Glutamatergic neuron (in vitro differentiated cells): ENCODE measurements at regions not wholly inside any gene's neighbourhood (a gene's known extent, or its start where the extent isn't known, plus 50 kb on each side); places are given as distances from the start of the nearest gene placed in this dataset.

Source experiments
- DNase-seq: peaks from one replicate; pipeline ENCODE4 v3.0.0; 2022
- H3K27ac Mint-ChIP-seq: one replicate; pipeline ENCODE4 v1.8.0; 2020; ENCODE audit warnings: mild to moderate bottlenecking, mixed read lengths, inconsistent platforms; ENCODE audit not compliant: unreplicated experiment
- H3K27me3 Mint-ChIP-seq: one replicate; pipeline ENCODE4 v1.8.0; 2020; ENCODE audit warnings: mild to moderate bottlenecking, moderate library complexity, mixed read lengths, inconsistent platforms; ENCODE audit not compliant: unreplicated experiment
- H3K36me3 Mint-ChIP-seq: one replicate; pipeline ENCODE4 v1.8.0; 2020; ENCODE audit warnings: mild to moderate bottlenecking, mixed read lengths, inconsistent platforms; ENCODE audit not compliant: unreplicated experiment
- H3K4me1 Mint-ChIP-seq: one replicate; pipeline ENCODE4 v1.8.0; 2020; ENCODE audit warnings: mild to moderate bottlenecking, low read depth, mixed read lengths, inconsistent platforms; ENCODE audit not compliant: unreplicated experiment
- H3K4me3 Mint-ChIP-seq: one replicate; pipeline ENCODE4 v1.8.0; 2020; ENCODE audit warnings: mild to moderate bottlenecking, mixed read lengths, inconsistent platforms; ENCODE audit not compliant: unreplicated experiment
- H3K9me3 Mint-ChIP-seq: one replicate; pipeline ENCODE4 v1.8.0; 2020; ENCODE audit warnings: mild to moderate bottlenecking, moderate library complexity, mixed read lengths, inconsistent platforms; ENCODE audit not compliant: unreplicated experiment
- CTCF ChIP-seq: fragments of 200-600 bp; sonication (generic); IDR thresholded peaks from one replicate; pipeline ENCODE4 v1.5.0; 2021; ENCODE audit not compliant: partially characterized antibody, unreplicated experiment

DNA sequence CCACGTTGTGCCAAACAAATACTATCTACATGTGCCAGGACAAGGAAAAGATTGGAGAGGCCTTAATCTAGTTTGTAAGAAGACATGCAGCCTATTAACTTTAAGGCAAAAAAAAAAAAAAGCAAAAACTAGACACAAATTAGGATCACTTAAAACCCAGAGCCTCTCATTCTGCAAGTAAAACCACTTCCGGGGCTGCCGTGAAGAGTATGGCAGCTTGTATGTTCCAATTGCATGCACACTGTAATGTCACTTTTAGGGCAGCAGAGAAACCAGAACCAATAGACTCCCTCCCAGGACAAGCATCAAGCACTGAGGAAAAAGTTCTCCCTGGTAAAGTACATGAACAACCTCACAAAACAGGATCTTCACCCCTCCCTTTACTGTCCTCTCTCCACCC, 70.6 kb downstream of the RSL24D1 start:
- Mint-ChIP-seq H3K9me3 (no peaks in the 10 kb centered on the region), H3K4me3 (no peak overlapping the region)

DNA sequence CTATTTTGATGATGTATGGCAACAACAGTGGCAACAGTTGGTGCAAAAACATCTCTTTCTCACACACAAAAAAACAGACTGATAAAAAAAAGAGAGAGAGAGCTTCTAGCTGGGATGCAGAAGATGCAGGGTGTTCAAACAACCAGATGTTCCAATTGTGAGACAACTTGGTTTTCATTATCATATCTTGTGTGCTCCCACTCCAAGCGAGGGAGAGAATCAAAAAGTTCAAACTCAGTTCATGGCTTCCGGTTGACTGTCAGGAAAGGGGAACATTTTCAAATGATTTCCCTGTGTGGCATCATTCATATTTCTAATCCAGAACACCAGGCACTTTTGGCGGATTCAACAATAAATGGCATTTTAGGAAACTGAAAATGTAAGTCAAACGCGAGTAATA, 72.1 kb downstream of the RSL24D1 start:
- Mint-ChIP-seq H3K36me3 (no peaks in the 10 kb centered on the region), H3K27me3 (peaks cover 1% of the 10 kb centered on the region), H3K4me3 (no peak overlapping the region), H3K4me1 (no peaks in the 10 kb centered on the region), H3K9me3 (no peaks in the 10 kb centered on the region), H3K27ac (no peak overlapping the region)
- no peak for TF ChIP-seq CTCF
- no peak for DNase-seq

More for the DNA sequence above, 70.6 kb downstream of the RSL24D1 start:
- no peak for TF ChIP-seq CTCF
- no peaks in the 10 kb centered on the region for H3K36me3 Mint-ChIP-seq
- DNase-seq: no peak
- no peaks in the 10 kb centered on the region for H3K4me1 Mint-ChIP-seq
- H3K27ac Mint-ChIP-seq: no peak overlapping the region
- peaks cover 1% of the 10 kb centered on the region for H3K27me3 Mint-ChIP-seq

DNA sequence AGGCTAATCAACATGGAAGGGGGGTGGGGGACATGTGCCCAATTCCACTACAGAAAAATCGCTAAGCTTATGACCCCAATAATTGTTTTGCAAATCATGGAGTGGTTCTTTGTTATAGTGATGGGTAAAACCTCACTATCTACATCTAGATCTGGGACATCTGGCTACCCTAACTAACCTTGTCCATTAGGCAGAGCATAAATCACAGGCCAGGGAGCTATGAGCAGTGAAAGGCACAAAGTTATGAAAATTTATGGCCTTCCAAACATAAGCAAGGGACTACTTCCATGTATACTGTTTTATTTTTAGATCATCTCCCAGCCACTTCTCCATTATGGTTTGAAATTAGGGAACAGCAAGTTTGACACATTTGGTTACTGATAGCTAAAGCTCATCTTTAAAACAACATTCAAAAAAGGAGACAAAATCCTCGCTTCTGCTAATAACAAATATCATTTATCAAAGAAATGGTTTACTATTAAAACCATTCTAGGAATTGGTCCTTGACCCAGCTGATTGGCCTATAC, 78.3 kb downstream of the RSL24D1 start:
- H3K27ac Mint-ChIP-seq: no peak overlapping the region
- H3K4me1 Mint-ChIP-seq: no peaks in the 10 kb centered on the region
- H3K9me3 Mint-ChIP-seq: no peaks in the 10 kb centered on the region
- no peak for DNase-seq
- H3K36me3 Mint-ChIP-seq: no peaks in the 10 kb centered on the region
- no peak overlapping the region for H3K4me3 Mint-ChIP-seq
- no peak for TF ChIP-seq CTCF
- no peaks in the 10 kb centered on the region for H3K27me3 Mint-ChIP-seq

DNA sequence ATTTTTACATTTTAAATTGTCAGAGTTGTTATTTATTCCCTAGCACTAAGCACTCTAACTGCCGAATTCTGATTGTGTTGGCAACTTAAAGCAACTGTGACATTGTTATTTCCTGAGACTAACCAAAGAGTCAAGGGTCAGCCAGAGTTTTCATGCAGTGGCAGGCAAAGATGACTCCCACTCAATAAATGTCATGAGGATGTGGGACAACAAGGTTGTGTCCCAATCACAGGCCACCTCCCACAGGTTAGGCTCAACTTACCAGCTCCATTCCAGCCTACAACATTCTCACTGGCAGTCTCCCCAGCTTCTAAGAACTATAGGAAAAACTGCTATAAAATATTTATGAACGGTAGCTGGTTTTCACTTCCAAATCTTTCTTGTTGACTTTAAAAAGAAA, 80.1 kb downstream of the RSL24D1 start:
- no peak for TF ChIP-seq CTCF
- H3K36me3 Mint-ChIP-seq: no peaks in the 10 kb centered on the region
- H3K9me3 Mint-ChIP-seq: no peaks in the 10 kb centered on the region
- H3K27me3 Mint-ChIP-seq: no peaks in the 10 kb centered on the region
- DNase-seq: no peak
- H3K4me1 Mint-ChIP-seq: no peaks in the 10 kb centered on the region
- H3K27ac Mint-ChIP-seq: no peak overlapping the region
- no peak overlapping the region for H3K4me3 Mint-ChIP-seq

GRCh38 chr15:55113736-55114135, 83.0 kb downstream of the RSL24D1 start:
- Mint-ChIP-seq H3K9me3 (no peaks in the 10 kb centered on the region), H3K4me1 (peaks cover 2% of the 10 kb centered on the region), H3K27me3 (no peaks in the 10 kb centered on the region), H3K36me3 (no peaks in the 10 kb centered on the region), H3K4me3 (no peak overlapping the region), H3K27ac (no peak overlapping the region)
- TF ChIP-seq CTCF: no peak
- no peak for DNase-seq
